Ishikawa (cell line): ENCODE measurements at regions not wholly inside any gene's neighbourhood (a gene's known extent, or its start where the extent isn't known, plus 50 kb on each side); places are given as distances from the start of the nearest gene placed in this dataset.

Experiments
- CEBPB ChIP-seq: IDR thresholded peaks from 2 replicates; pipeline ENCODE4 v1.6.1; 2012
- EGR1 ChIP-seq: IDR thresholded peaks from 2 replicates; pipeline ENCODE4 v1.6.1; 2012
- FOXM1 ChIP-seq: IDR thresholded peaks from 2 replicates; pipeline ENCODE4 v1.6.1; 2012; ENCODE audit warnings: low read depth, borderline replicate concordance
- TF ChIP-seq, protein P1 (sequence below): IDR thresholded peaks from 2 replicates; pipeline ENCODE4 v1.6.1; 2012; ENCODE audit warnings: low read depth, mild to moderate bottlenecking

DNA sequence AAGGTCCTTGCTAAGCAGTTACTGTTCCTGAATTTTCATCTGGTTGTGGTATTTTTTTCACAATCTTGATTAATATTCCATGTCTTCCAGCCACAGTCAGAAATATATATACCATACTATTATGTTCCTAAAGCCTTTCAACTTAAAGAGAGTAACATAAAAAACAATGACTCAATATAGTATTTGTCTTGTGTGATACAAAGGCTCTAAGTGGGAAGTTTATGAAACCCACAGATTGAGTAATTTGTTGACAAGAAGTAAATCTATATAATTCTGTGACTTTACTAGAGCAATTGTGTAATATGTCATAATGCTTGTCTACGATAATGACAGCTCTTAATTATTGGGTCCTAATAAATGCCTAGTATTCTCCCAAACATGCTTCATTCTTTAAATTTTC, 509.4 kb downstream of the ISL1 start:
- TF ChIP-seq FOXM1, result no peak
- TF ChIP-seq, protein P1, sequence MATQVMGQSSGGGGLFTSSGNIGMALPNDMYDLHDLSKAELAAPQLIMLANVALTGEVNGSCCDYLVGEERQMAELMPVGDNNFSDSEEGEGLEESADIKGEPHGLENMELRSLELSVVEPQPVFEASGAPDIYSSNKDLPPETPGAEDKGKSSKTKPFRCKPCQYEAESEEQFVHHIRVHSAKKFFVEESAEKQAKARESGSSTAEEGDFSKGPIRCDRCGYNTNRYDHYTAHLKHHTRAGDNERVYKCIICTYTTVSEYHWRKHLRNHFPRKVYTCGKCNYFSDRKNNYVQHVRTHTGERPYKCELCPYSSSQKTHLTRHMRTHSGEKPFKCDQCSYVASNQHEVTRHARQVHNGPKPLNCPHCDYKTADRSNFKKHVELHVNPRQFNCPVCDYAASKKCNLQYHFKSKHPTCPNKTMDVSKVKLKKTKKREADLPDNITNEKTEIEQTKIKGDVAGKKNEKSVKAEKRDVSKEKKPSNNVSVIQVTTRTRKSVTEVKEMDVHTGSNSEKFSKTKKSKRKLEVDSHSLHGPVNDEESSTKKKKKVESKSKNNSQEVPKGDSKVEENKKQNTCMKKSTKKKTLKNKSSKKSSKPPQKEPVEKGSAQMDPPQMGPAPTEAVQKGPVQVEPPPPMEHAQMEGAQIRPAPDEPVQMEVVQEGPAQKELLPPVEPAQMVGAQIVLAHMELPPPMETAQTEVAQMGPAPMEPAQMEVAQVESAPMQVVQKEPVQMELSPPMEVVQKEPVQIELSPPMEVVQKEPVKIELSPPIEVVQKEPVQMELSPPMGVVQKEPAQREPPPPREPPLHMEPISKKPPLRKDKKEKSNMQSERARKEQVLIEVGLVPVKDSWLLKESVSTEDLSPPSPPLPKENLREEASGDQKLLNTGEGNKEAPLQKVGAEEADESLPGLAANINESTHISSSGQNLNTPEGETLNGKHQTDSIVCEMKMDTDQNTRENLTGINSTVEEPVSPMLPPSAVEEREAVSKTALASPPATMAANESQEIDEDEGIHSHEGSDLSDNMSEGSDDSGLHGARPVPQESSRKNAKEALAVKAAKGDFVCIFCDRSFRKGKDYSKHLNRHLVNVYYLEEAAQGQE, result no peak
- no peak for TF ChIP-seq CEBPB
- no peak for TF ChIP-seq EGR1
